Activated T-helper 17 cell treated with anti-CD3 and anti-CD28 coated beads, Interleukin-2, amount 50 U/mL, for 72 hours (primary cell): ENCODE measurements at regions not wholly inside any gene's neighbourhood (a gene's known extent, or its start where the extent isn't known, plus 50 kb on each side); places are given as distances from the start of the nearest gene placed in this dataset.

Experiments
- ATAC-seq: fragments of 150-1000 bp; cut with Tn5 transposase; replicated peaks from 2 replicates; pipeline ENCODE4 v1.10.0; 2021; ENCODE audit warnings: mild to moderate bottlenecking, moderate library complexity
- H3K27ac Mint-ChIP-seq: one replicate; pipeline ENCODE4 v1.8.0; 2022; ENCODE audit warnings: mixed read lengths
- H3K27me3 Mint-ChIP-seq: one replicate; pipeline ENCODE4 v1.8.0; 2022; ENCODE audit warnings: mixed read lengths
- H3K36me3 Mint-ChIP-seq: one replicate; pipeline ENCODE4 v1.8.0; 2022; ENCODE audit warnings: low read depth, mild to moderate bottlenecking, mixed read lengths
- H3K4me1 Mint-ChIP-seq: one replicate; pipeline ENCODE4 v1.8.0; 2022; ENCODE audit warnings: mixed read lengths
- H3K4me3 Mint-ChIP-seq: one replicate; pipeline ENCODE4 v1.8.0; 2022; ENCODE audit warnings: mild to moderate bottlenecking, mixed read lengths
- H3K9me3 Mint-ChIP-seq: one replicate; pipeline ENCODE4 v1.8.0; 2022; ENCODE audit warnings: mixed read lengths

- Mint-ChIP-seq H3K27me3 (peaks cover 16% of the 10 kb centered on the region), H3K4me1 (no peaks in the 10 kb centered on the region), H3K4me3 (no peak overlapping the region), H3K27ac (no peak overlapping the region), H3K36me3 (no peaks in the 10 kb centered on the region), H3K9me3 (no peaks in the 10 kb centered on the region)
- no peak for ATAC-seq
Observed at GRCh38 chr6:100194535-100194934, 200.5 kb upstream of the MCHR2 start.

GRCh38 chr6:100188754-100189153 lies 194.7 kb upstream of the MCHR2 start:
- no peaks in the 10 kb centered on the region for H3K9me3 Mint-ChIP-seq
- H3K27me3 Mint-ChIP-seq: peaks cover 27% of the 10 kb centered on the region
- ATAC-seq: no peak
- no peak overlapping the region for H3K4me3 Mint-ChIP-seq
- no peaks in the 10 kb centered on the region for H3K4me1 Mint-ChIP-seq
- no peak overlapping the region for H3K27ac Mint-ChIP-seq
- H3K36me3 Mint-ChIP-seq: no peaks in the 10 kb centered on the region

- Mint-ChIP-seq H3K4me1 (no peaks in the 10 kb centered on the region), H3K27ac (no peak overlapping the region), H3K27me3 (peaks cover 18% of the 10 kb centered on the region), H3K36me3 (no peaks in the 10 kb centered on the region), H3K4me3 (no peak overlapping the region), H3K9me3 (no peaks in the 10 kb centered on the region)
- ATAC-seq: no peak
Observed at GRCh38 chr6:100186552-100186951, 192.5 kb upstream of the MCHR2 start.

GRCh38 chr6:100185615-100186014 lies 191.6 kb upstream of the MCHR2 start:
- no peak overlapping the region for H3K27ac Mint-ChIP-seq
- no peak overlapping the region for H3K4me3 Mint-ChIP-seq
- no peak for ATAC-seq
- H3K27me3 Mint-ChIP-seq: peaks cover 12% of the 10 kb centered on the region
- no peaks in the 10 kb centered on the region for H3K4me1 Mint-ChIP-seq
- H3K36me3 Mint-ChIP-seq: no peaks in the 10 kb centered on the region
- no peaks in the 10 kb centered on the region for H3K9me3 Mint-ChIP-seq

- Mint-ChIP-seq H3K4me3 (no peak overlapping the region), H3K36me3 (no peaks in the 10 kb centered on the region), H3K27ac (no peak overlapping the region), H3K27me3 (peaks cover 10% of the 10 kb centered on the region), H3K9me3 (no peaks in the 10 kb centered on the region), H3K4me1 (no peaks in the 10 kb centered on the region)
- ATAC-seq: no peak
Observed at GRCh38 chr6:100184473-100184872, 190.4 kb upstream of the MCHR2 start.

- Mint-ChIP-seq H3K9me3 (no peaks in the 10 kb centered on the region), H3K27me3 (peaks cover 16% of the 10 kb centered on the region), H3K36me3 (no peaks in the 10 kb centered on the region), H3K4me1 (no peaks in the 10 kb centered on the region), H3K4me3 (no peak overlapping the region), H3K27ac (no peak overlapping the region)
- no peak for ATAC-seq
Observed at GRCh38 chr6:100182313-100182712, 188.3 kb upstream of the MCHR2 start.

- Mint-ChIP-seq H3K36me3 (no peaks in the 10 kb centered on the region), H3K27me3 (peaks cover 13% of the 10 kb centered on the region), H3K27ac (no peak overlapping the region), H3K9me3 (no peaks in the 10 kb centered on the region), H3K4me3 (no peak overlapping the region), H3K4me1 (no peaks in the 10 kb centered on the region)
- no peak for ATAC-seq
Observed at GRCh38 chr6:100181309-100181708, 187.3 kb upstream of the MCHR2 start.

GRCh38 chr6:100179576-100179975 lies 185.6 kb upstream of the MCHR2 start:
- Mint-ChIP-seq H3K4me3 (no peak overlapping the region), H3K27ac (no peak overlapping the region), H3K36me3 (no peaks in the 10 kb centered on the region), H3K4me1 (no peaks in the 10 kb centered on the region), H3K9me3 (no peaks in the 10 kb centered on the region), H3K27me3 (peaks cover 9% of the 10 kb centered on the region)
- no peak for ATAC-seq

- no peaks in the 10 kb centered on the region for H3K36me3 Mint-ChIP-seq
- H3K4me1 Mint-ChIP-seq: no peaks in the 10 kb centered on the region
- H3K27me3 Mint-ChIP-seq: peaks cover 9% of the 10 kb centered on the region
- no peak overlapping the region for H3K4me3 Mint-ChIP-seq
- no peak overlapping the region for H3K27ac Mint-ChIP-seq
- no peaks in the 10 kb centered on the region for H3K9me3 Mint-ChIP-seq
- ATAC-seq: no peak
Observed at GRCh38 chr6:100177956-100178355, 183.9 kb upstream of the MCHR2 start.

GRCh38 chr6:100176951-100177710 lies 183.1 kb upstream of the MCHR2 start:
- H3K9me3 Mint-ChIP-seq: no peaks in the 10 kb centered on the region
- H3K36me3 Mint-ChIP-seq: no peaks in the 10 kb centered on the region
- peaks cover 9% of the 10 kb centered on the region for H3K27me3 Mint-ChIP-seq
- ATAC-seq: no peak
- no peak overlapping the region for H3K27ac Mint-ChIP-seq
- no peaks in the 10 kb centered on the region for H3K4me1 Mint-ChIP-seq
- no peak overlapping the region for H3K4me3 Mint-ChIP-seq

GRCh38 chr6:100176311-100176950 lies 182.4 kb upstream of the MCHR2 start:
- Mint-ChIP-seq H3K4me3 (no peak overlapping the region), H3K4me1 (no peaks in the 10 kb centered on the region), H3K27me3 (peaks cover 9% of the 10 kb centered on the region), H3K9me3 (no peaks in the 10 kb centered on the region), H3K36me3 (no peaks in the 10 kb centered on the region), H3K27ac (no peak overlapping the region)
- ATAC-seq: no peak

- H3K4me1 Mint-ChIP-seq: no peaks in the 10 kb centered on the region
- H3K27ac Mint-ChIP-seq: no peak overlapping the region
- H3K36me3 Mint-ChIP-seq: no peaks in the 10 kb centered on the region
- H3K27me3 Mint-ChIP-seq: peaks cover 9% of the 10 kb centered on the region
- ATAC-seq: no peak
- H3K4me3 Mint-ChIP-seq: no peak overlapping the region
- H3K9me3 Mint-ChIP-seq: no peaks in the 10 kb centered on the region
Observed at GRCh38 chr6:100175814-100176310, 181.8 kb upstream of the MCHR2 start.

- no peak overlapping the region for H3K27ac Mint-ChIP-seq
- ATAC-seq: no peak
- no peaks in the 10 kb centered on the region for H3K9me3 Mint-ChIP-seq
- H3K4me3 Mint-ChIP-seq: no peak overlapping the region
- H3K36me3 Mint-ChIP-seq: no peaks in the 10 kb centered on the region
- peaks cover 4% of the 10 kb centered on the region for H3K27me3 Mint-ChIP-seq
- no peaks in the 10 kb centered on the region for H3K4me1 Mint-ChIP-seq
Observed at GRCh38 chr6:100173211-100173610, 179.2 kb upstream of the MCHR2 start.

GRCh38 chr6:100172322-100172713 lies 178.3 kb upstream of the MCHR2 start:
- ATAC-seq: no peak
- H3K4me3 Mint-ChIP-seq: no peak overlapping the region
- H3K36me3 Mint-ChIP-seq: no peaks in the 10 kb centered on the region
- H3K4me1 Mint-ChIP-seq: no peaks in the 10 kb centered on the region
- H3K27me3 Mint-ChIP-seq: no peaks in the 10 kb centered on the region
- H3K9me3 Mint-ChIP-seq: no peaks in the 10 kb centered on the region
- no peak overlapping the region for H3K27ac Mint-ChIP-seq

GRCh38 chr6:100171533-100172321 lies 177.7 kb upstream of the MCHR2 start:
- Mint-ChIP-seq H3K4me1 (no peaks in the 10 kb centered on the region), H3K27ac (no peak overlapping the region), H3K4me3 (no peak overlapping the region)

More at GRCh38 chr6:100171533-100172321, 177.7 kb upstream of the MCHR2 start:
- Mint-ChIP-seq H3K27me3 (no peaks in the 10 kb centered on the region), H3K9me3 (no peaks in the 10 kb centered on the region), H3K36me3 (no peaks in the 10 kb centered on the region)
- ATAC-seq: peak; percentile 73
